H1 (cell line): ENCODE measurements at regions not wholly inside any gene's neighbourhood (a gene's known extent, or its start where the extent isn't known, plus 50 kb on each side); places are given as distances from the start of the nearest gene placed in this dataset.
"Not testable (repeated sequence)": the region's sequence is repeated elsewhere in the genome, so short reads cannot be mapped to it uniquely, and the experiment has no call there.

Experiments
- CBX8 ChIP-seq: fragments of 300-800, 300-1000 bp; sonication (generic); IDR thresholded peaks from 2 replicates; pipeline ENCODE4 v1.7.1; 2016; ENCODE audit warnings: low read depth, low read length, borderline replicate concordance
- CHD2 ChIP-seq: IDR thresholded peaks from 2 replicates; pipeline ENCODE4 v1.6.1; 2012; ENCODE audit warnings: low read length, improper control_type of control experiment
- EZH2 ChIP-seq: fragments of 200-600 bp; sonication (generic); IDR thresholded peaks from 2 replicates; pipeline ENCODE4 v1.7.1; 2012; ENCODE audit warnings: low read depth, mild to moderate bottlenecking, moderate library complexity, low read length, inconsistent platforms; ENCODE audit not compliant: severe bottlenecking
- POLR2A ChIP-seq, 2 experiments: IDR thresholded peaks; 1 replicate in 1 of 2; 2 replicates in 1 of 2; pipeline ENCODE4 v1.6.1; 2011; ENCODE audit warnings: low read depth in 2 of 2, low read length in 2 of 2, mild to moderate bottlenecking in 2 of 2; ENCODE audit errors: control extremely low read depth in 1 of 2
- RAD21 ChIP-seq, 2 experiments: IDR thresholded peaks in 1 of 2; conservative IDR thresholded peaks in 1 of 2; 2 replicates each; pipeline ENCODE4 v1.6.1; 2011; ENCODE audit warnings: low read depth in 2 of 2, low read length in 2 of 2, improper control_type of control experiment in 1 of 2, inconsistent platforms in 1 of 2, mild to moderate bottlenecking in 1 of 2, moderate library complexity in 1 of 2
- RNF2 ChIP-seq: fragments of 200-900, 300-1000 bp; sonication (generic); IDR thresholded peaks from 2 replicates; pipeline ENCODE4 v1.7.1; 2016; ENCODE audit warnings: borderline replicate concordance, low read depth, mild to moderate bottlenecking, antibody characterized with exemption, low read length; ENCODE audit not compliant: poor library complexity, severe bottlenecking; ENCODE audit errors: missing control alignments
- YY1 ChIP-seq: IDR thresholded peaks from 2 replicates; pipeline ENCODE4 v1.6.1; 2011; ENCODE audit warnings: low read depth, mild to moderate bottlenecking, low read length
- TF ChIP-seq, protein P1 (sequence below), 3 experiments: IDR thresholded peaks; 1 replicate in 2 of 3; 2 replicates in 1 of 3; pipeline versions ENCODE4 v1.5.1 to v1.6.1; 2011; ENCODE audit warnings: low read length in 3 of 3, mild to moderate bottlenecking in 3 of 3, inconsistent platforms in 2 of 3, low read depth in 1 of 3, moderate library complexity in 1 of 3; ENCODE audit not compliant: insufficient read depth in 1 of 3; ENCODE audit errors: control extremely low read depth in 1 of 3

DNA sequence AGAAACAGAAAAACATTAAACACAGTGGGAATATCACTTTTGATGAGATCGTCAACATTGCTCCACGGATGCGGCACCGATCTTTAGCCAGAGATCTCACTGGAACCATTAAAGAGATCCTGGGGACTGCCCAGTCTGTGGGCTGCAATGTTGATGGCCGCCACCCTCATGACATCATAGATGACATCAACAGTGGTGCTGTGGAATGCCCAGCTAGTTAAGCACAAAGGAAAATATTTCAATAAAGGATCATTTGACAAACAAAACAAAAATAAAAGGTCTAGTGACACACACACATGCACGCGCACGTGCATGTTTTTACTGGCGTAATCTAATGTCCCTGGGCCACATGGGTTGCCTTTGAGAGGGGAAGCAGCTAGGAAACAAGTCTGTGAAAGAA lies 78.4 kb upstream of the PIM1 start:
- TF ChIP-seq, protein P1, sequence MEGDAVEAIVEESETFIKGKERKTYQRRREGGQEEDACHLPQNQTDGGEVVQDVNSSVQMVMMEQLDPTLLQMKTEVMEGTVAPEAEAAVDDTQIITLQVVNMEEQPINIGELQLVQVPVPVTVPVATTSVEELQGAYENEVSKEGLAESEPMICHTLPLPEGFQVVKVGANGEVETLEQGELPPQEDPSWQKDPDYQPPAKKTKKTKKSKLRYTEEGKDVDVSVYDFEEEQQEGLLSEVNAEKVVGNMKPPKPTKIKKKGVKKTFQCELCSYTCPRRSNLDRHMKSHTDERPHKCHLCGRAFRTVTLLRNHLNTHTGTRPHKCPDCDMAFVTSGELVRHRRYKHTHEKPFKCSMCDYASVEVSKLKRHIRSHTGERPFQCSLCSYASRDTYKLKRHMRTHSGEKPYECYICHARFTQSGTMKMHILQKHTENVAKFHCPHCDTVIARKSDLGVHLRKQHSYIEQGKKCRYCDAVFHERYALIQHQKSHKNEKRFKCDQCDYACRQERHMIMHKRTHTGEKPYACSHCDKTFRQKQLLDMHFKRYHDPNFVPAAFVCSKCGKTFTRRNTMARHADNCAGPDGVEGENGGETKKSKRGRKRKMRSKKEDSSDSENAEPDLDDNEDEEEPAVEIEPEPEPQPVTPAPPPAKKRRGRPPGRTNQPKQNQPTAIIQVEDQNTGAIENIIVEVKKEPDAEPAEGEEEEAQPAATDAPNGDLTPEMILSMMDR (IDR thresholded peaks at IDR 0.05; ENCODE audit: control extremely low read depth in 1 of 3, insufficient read depth in 1 of 3, low read depth in 1 of 3, low read length in 3 of 3), result not testable (repeated sequence)
- TF ChIP-seq YY1; EZH2; CBX8; POLR2A (IDR thresholded peaks at IDR 0.05; ENCODE audit: control extremely low read depth in 1 of 2, low read depth in 2 of 2, low read length in 2 of 2); RNF2; RAD21 (IDR thresholded peaks at IDR 0.05 in 1 of 2, conservative IDR thresholded peaks at IDR 0.05 in 1 of 2; ENCODE audit: low read depth in 2 of 2, low read length in 2 of 2); CHD2: not testable (repeated sequence)
